HCT116 (cell line): ENCODE measurements at regions not wholly inside any gene's neighbourhood (a gene's known extent, or its start where the extent isn't known, plus 50 kb on each side); places are given as distances from the start of the nearest gene placed in this dataset.

Source experiments
- ATAC-seq: fragments of 200-7000 bp; cut with Tn5 transposase; 2 replicates; pipeline ENCODE4 v1.9.1; 2020; ENCODE audit warnings: mild to moderate bottlenecking, moderate library complexity
- BruUV-seq: library from RNA; stranded (reverse); fragments of 400-500 nt; replicated peaks from 2 replicates; lab custom pipeline; 2021; lab: Mats Ljungman, UMichigan
- CTCF ChIA-PET: fragments of 300-600 bp; sonication (Branson Sonifier 250); formaldehyde crosslinking; loops from one replicate; lab custom pipeline; 2021; ENCODE audit warnings: antibody characterized with exemption; lab: Charles Lee
- POLR2A ChIA-PET: fragments of 300-600, 350-600 bp; sonication (Branson Sonifier 250); formaldehyde crosslinking; loops from one replicate; lab custom pipeline; 2021; ENCODE audit warnings: antibody characterized with exemption; lab: Charles Lee
- RAD21 ChIA-PET, 2 experiments: fragments of 300-600 bp; sonication (Branson Sonifier 250); formaldehyde crosslinking; loops; one replicate each; lab custom pipeline; 2023; ENCODE audit warnings: low total read pairs in 2 of 2; ENCODE audit not compliant: uncharacterized antibody in 2 of 2, unreplicated experiment in 2 of 2, low non-redundant PET in 1 of 2; lab: Charles Lee
- DNase-seq: peaks from one replicate; pipeline ENCODE4 v3.0.0-alpha.2; 2010; ENCODE audit warnings: low read depth, low spot score
- H2AFZ ChIP-seq: fragments of 200-600 bp; shearing (Covaris generic), sonication (generic); 2 replicates; pipeline ENCODE4 v1.6.1; 2017; ENCODE audit warnings: low read depth, mixed run types, mixed read lengths, antibody characterized with exemption, low read length; ENCODE audit not compliant: poor library complexity, severe bottlenecking
- H3K27ac ChIP-seq: 2 replicates; pipeline ENCODE4 v1.5.1; 2012; ENCODE audit warnings: low read depth, low read length
- H3K27me3 ChIP-seq: fragments of 200-600 bp; sonication (generic); 2 replicates; pipeline ENCODE4 v1.6.1; 2016; ENCODE audit warnings: mixed run types, low read length, mixed read lengths; ENCODE audit not compliant: insufficient read depth
- H3K36me3 ChIP-seq, 2 experiments: fragments of 200-500 bp in 1 of 2; fragments of 200-600 bp in 1 of 2; sonication (Bioruptor generic) in 1 of 2; sonication (generic) in 1 of 2; 2 replicates each; pipeline versions ENCODE4 v1.5.1 to v1.6.1; 2014 to 2016; ENCODE audit warnings: low read length in 2 of 2, inconsistent platforms in 1 of 2, mixed read lengths in 1 of 2, mixed run types in 1 of 2; ENCODE audit not compliant: insufficient read depth in 2 of 2, control insufficient read depth in 1 of 2
- H3K4me1 ChIP-seq, 2 experiments: fragments of 200-600 bp in 1 of 2; sonication (generic) in 1 of 2; 2 replicates each; pipeline versions ENCODE4 v1.5.1 to v1.6.1; 2012 to 2017; ENCODE audit warnings: low read length in 2 of 2, inconsistent platforms in 1 of 2, mild to moderate bottlenecking in 1 of 2, mixed read lengths in 1 of 2, mixed run types in 1 of 2, moderate library complexity in 1 of 2; ENCODE audit not compliant: insufficient read depth in 2 of 2, control insufficient read depth in 1 of 2
- H3K4me2 ChIP-seq: fragments of 200-600 bp; sonication (generic); 2 replicates; pipeline ENCODE4 v1.6.1; 2017; ENCODE audit warnings: mixed run types, low read length, mixed read lengths
- H3K4me3 ChIP-seq, 2 experiments: fragments of 200-600 bp in 1 of 2; sonication (generic) in 1 of 2; replicated peaks in 1 of 2; 2 replicates each; pipeline ENCODE4 v1.5.1; 2011 to 2016; ENCODE audit warnings: low read length in 2 of 2, control low read depth in 1 of 2, low read depth in 1 of 2, mild to moderate bottlenecking in 1 of 2, mixed read lengths in 1 of 2, mixed run types in 1 of 2
- H3K79me2 ChIP-seq: fragments of 200-600 bp; sonication (generic); 2 replicates; pipeline ENCODE4 v1.6.1; 2017; ENCODE audit warnings: mild to moderate bottlenecking, mixed run types, low read length, moderate library complexity, mixed read lengths; ENCODE audit not compliant: insufficient read depth
- H3K9ac ChIP-seq: fragments of 200-600 bp; sonication (generic); 2 replicates; pipeline ENCODE4 v1.6.1; 2016; ENCODE audit warnings: low read length, mixed read lengths
- H3K9me2 ChIP-seq: fragments of 200-600 bp; sonication (generic), shearing (Covaris generic); 2 replicates; pipeline ENCODE4 v1.6.1; 2017; ENCODE audit warnings: mixed run types, mild to moderate bottlenecking, moderate library complexity; ENCODE audit not compliant: insufficient read depth
- H3K9me3 ChIP-seq, 2 experiments: fragments of 200-500 bp in 1 of 2; fragments of 200-600 bp in 1 of 2; sonication (Bioruptor generic) in 1 of 2; sonication (generic) in 1 of 2; 2 replicates each; pipeline ENCODE4 v1.6.1; 2014 to 2017; ENCODE audit warnings: low read length in 2 of 2, mixed read lengths in 2 of 2, inconsistent platforms in 1 of 2, low read depth in 1 of 2, mild to moderate bottlenecking in 1 of 2, mixed run types in 1 of 2, moderate library complexity in 1 of 2; ENCODE audit not compliant: control insufficient read depth in 1 of 2, insufficient read depth in 1 of 2
- H4K20me1 ChIP-seq: fragments of 200-600 bp; sonication (generic), shearing (Covaris generic); 2 replicates; pipeline ENCODE4 v1.6.1; 2017; ENCODE audit warnings: mixed run types, mild to moderate bottlenecking, moderate library complexity; ENCODE audit not compliant: insufficient read depth
- CBX3 ChIP-seq: IDR thresholded peaks from 2 replicates; pipeline ENCODE4 v1.6.1; 2012; ENCODE audit warnings: low read depth
- CEBPB ChIP-seq: IDR thresholded peaks from 2 replicates; pipeline ENCODE4 v1.6.1; 2012; ENCODE audit warnings: low read depth
- CTCF ChIP-seq, 3 experiments: fragments of 200-600 bp in 1 of 3; sonication (generic) in 1 of 3; IDR thresholded peaks in 2 of 3; conservative IDR thresholded peaks in 1 of 3; 2 replicates each; pipeline ENCODE4 v1.5.1; 2012 to 2017; ENCODE audit warnings: low read depth in 2 of 3, low read length in 2 of 3, antibody characterized with exemption in 1 of 3, borderline replicate concordance in 1 of 3, control low read depth in 1 of 3, mild to moderate bottlenecking in 1 of 3, mixed read lengths in 1 of 3, mixed run types in 1 of 3, moderate library complexity in 1 of 3; ENCODE audit not compliant: insufficient read depth in 1 of 3
- EGR1 ChIP-seq: IDR thresholded peaks from 2 replicates; pipeline ENCODE4 v1.6.1; 2012; ENCODE audit warnings: low read depth
- ELF1 ChIP-seq: IDR thresholded peaks from 2 replicates; pipeline ENCODE4 v1.6.1; 2012; ENCODE audit warnings: low read depth, borderline replicate concordance
- EZH2 ChIP-seq: fragments of 200-600 bp; sonication (generic); IDR thresholded peaks from 2 replicates; pipeline ENCODE4 v1.6.1; 2017; ENCODE audit warnings: antibody characterized with exemption, mixed run types
- FOSL1 ChIP-seq: IDR thresholded peaks from 2 replicates; pipeline ENCODE4 v1.6.1; 2012; ENCODE audit warnings: low read depth
- JUND ChIP-seq: IDR thresholded peaks from 2 replicates; pipeline ENCODE4 v1.6.1; 2012
- POLR2A ChIP-seq: IDR thresholded peaks from 2 replicates; pipeline ENCODE4 v1.7.0; 2011; ENCODE audit warnings: borderline replicate concordance; ENCODE audit not compliant: insufficient read depth, insufficient read length; ENCODE audit errors: extremely low read depth
- SP1 ChIP-seq: IDR thresholded peaks from 2 replicates; pipeline ENCODE4 v1.6.1; 2012; ENCODE audit warnings: low read depth
- TCF7L2 ChIP-seq: IDR thresholded peaks from 2 replicates; pipeline ENCODE4 v1.7.0; 2011; ENCODE audit warnings: borderline replicate concordance, inconsistent platforms; ENCODE audit not compliant: insufficient read depth, insufficient read length; ENCODE audit errors: extremely low read depth
- YY1 ChIP-seq: IDR thresholded peaks from 2 replicates; pipeline ENCODE4 v1.6.1; 2011; ENCODE audit warnings: low read length, low read depth, moderate library complexity, mild to moderate bottlenecking; ENCODE audit not compliant: insufficient replicate concordance; ENCODE audit errors: extremely low read depth
- intact Hi-C: fragments of 100-400 bp; cut with micrococcal nuclease; formaldehyde crosslinking; loops from 2 replicates; pipeline ENCODE4 v1.10.0; 2022
- TF ChIP-seq, protein P1 (sequence below): IDR thresholded peaks from 2 replicates; pipeline ENCODE4 v1.6.1; 2012; ENCODE audit warnings: low read depth
- TF ChIP-seq, protein P2 (sequence below): IDR thresholded peaks from 2 replicates; pipeline ENCODE4 v1.6.1; 2012
- TF ChIP-seq, protein P3 (sequence below): IDR thresholded peaks from 2 replicates; pipeline ENCODE4 v1.6.1; 2012

DNA sequence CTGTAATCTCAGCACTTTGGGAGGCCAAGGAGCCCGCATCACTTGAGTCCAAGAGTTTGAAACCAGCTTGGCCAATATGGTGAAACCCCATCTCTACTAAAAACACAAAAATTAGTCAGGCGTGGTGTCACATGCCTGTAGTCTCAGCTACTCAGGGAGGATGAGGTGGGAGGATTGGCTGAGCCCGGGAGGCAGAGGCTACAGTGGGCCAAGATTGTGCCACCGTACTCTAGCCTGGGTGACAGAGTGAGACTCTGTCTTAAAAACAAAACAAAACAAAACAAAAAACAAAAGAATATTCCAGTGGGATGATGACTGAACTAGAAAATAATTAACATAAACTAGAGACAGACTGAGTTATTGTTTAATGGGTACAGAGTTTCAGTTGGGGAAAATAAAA lies 81.7 kb upstream of the ABCC4 start:
- Histone ChIP-seq H2AFZ (no peak overlapping the region), H3K27ac (no peak overlapping the region), H3K9me2 (no peaks in the 10 kb centered on the region), H3K9me3 (no peaks in the 10 kb centered on the region), H3K4me2 (no peak overlapping the region)
- DNase-seq (no peak), ATAC-seq (no peak)
- TF ChIP-seq, protein P1, sequence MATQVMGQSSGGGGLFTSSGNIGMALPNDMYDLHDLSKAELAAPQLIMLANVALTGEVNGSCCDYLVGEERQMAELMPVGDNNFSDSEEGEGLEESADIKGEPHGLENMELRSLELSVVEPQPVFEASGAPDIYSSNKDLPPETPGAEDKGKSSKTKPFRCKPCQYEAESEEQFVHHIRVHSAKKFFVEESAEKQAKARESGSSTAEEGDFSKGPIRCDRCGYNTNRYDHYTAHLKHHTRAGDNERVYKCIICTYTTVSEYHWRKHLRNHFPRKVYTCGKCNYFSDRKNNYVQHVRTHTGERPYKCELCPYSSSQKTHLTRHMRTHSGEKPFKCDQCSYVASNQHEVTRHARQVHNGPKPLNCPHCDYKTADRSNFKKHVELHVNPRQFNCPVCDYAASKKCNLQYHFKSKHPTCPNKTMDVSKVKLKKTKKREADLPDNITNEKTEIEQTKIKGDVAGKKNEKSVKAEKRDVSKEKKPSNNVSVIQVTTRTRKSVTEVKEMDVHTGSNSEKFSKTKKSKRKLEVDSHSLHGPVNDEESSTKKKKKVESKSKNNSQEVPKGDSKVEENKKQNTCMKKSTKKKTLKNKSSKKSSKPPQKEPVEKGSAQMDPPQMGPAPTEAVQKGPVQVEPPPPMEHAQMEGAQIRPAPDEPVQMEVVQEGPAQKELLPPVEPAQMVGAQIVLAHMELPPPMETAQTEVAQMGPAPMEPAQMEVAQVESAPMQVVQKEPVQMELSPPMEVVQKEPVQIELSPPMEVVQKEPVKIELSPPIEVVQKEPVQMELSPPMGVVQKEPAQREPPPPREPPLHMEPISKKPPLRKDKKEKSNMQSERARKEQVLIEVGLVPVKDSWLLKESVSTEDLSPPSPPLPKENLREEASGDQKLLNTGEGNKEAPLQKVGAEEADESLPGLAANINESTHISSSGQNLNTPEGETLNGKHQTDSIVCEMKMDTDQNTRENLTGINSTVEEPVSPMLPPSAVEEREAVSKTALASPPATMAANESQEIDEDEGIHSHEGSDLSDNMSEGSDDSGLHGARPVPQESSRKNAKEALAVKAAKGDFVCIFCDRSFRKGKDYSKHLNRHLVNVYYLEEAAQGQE = no peak
- TF ChIP-seq YY1 = no peak
- TF ChIP-seq TCF7L2 = no peak
- no peak for TF ChIP-seq CTCF (IDR thresholded peaks at IDR 0.05 in 2 of 3, conservative IDR thresholded peaks at IDR 0.05 in 1 of 3; ENCODE audit: borderline replicate concordance in 1 of 3, insufficient read depth in 1 of 3, low read depth in 2 of 3, low read length in 2 of 3)
- TF ChIP-seq SP1 = no peak
- TF ChIP-seq ELF1 = no peak
- TF ChIP-seq EZH2 = no peak
- TF ChIP-seq CEBPB = no peak
- no peak for TF ChIP-seq CBX3
- TF ChIP-seq, protein P2, sequence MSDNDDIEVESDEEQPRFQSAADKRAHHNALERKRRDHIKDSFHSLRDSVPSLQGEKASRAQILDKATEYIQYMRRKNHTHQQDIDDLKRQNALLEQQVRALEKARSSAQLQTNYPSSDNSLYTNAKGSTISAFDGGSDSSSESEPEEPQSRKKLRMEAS = no peak
- TF ChIP-seq POLR2A = no peak
- no peak for TF ChIP-seq EGR1
- no peak for TF ChIP-seq FOSL1
- TF ChIP-seq, protein P3, sequence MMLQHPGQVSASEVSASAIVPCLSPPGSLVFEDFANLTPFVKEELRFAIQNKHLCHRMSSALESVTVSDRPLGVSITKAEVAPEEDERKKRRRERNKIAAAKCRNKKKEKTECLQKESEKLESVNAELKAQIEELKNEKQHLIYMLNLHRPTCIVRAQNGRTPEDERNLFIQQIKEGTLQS = no peak
- TF ChIP-seq JUND = no peak
- TF ChIP-seq, all 23 proteins: peak for 0
- Histone ChIP-seq H3K36me3 (no peaks in the 10 kb centered on the region), H4K20me1 (no peaks in the 10 kb centered on the region), H3K4me1 (peaks cover 9 to 23% of the 10 kb centered on the region in 2 experiments), H3K4me3 (no peak overlapping the region), H3K79me2 (no peaks in the 10 kb centered on the region), H3K27me3 (no peaks in the 10 kb centered on the region), H3K9ac (no peak overlapping the region)
- BruUV-seq = no TSS peak
- ChIA-PET POLR2A (no interaction called here), CTCF (interaction anchor here (0.8 to 3.3 kb wide), 3 partner anchors 22 to 193 kb away, joined by 3 to 47 read pairs (median 5); no protein-coding TSS in a partner anchor), RAD21 (no interaction called here)
- intact Hi-C loops = no loop called here
